GM21786 (cell line): ENCODE measurements at regions not wholly inside any gene's neighbourhood (a gene's known extent, or its start where the extent isn't known, plus 50 kb on each side); places are given as distances from the start of the nearest gene placed in this dataset.

Source experiments
- ATAC-seq: cut with Tn5 transposase; IDR thresholded peaks from one replicate; pipeline ENCODE4 v1.9.1; 2021; ENCODE audit not compliant: unreplicated experiment

DNA sequence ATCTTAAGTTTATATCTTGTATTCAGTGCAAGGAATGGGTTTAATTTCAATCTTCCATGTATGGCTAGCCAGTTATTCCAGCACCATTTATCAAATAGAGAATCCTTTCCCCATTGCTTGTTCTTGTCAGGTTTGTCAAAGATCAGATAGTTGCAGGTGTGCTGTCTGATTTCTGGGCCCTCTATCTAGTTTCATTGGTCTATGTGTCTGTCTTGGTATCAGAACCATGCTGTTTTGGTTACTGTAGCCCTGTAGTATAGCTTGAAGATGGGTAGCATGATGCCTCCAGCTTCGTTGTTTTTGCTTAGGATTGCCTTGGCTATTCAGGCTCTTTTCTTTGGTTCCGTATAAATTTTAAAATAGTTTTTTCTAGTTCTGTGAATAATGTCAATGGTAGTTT is 200.0 kb downstream of the MANEA start:
- ATAC-seq, result no peak

- no peak for ATAC-seq
These were observed 202.7 kb downstream of the MANEA start for GRCh38 chr6:95780037-95780436.

GRCh38 chr6:95784019-95784418 is 206.7 kb downstream of the MANEA start:
- ATAC-seq, result no peak

DNA sequence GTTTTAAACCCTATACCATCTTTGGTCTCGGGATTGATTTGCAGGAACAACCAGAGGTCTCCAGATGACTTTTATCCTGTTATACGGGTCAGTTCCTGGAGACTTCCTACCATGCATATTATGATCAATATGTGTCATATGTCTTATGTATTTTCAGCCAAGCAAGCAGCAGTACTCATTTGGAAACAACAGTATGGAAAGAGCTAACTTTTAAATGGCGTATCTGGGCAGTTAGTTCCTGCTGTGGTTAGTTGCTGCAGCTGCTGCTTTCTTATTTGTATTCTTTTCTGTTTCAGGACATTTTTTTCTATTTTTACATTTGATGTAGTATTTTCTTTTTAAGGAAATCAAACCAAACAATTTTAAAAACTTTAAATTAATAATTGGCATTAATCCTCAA is 207.5 kb downstream of the MANEA start:
- ATAC-seq, result peak; percentile 49

- peak; percentile 54 for ATAC-seq
These were observed 208.4 kb downstream of the MANEA start for GRCh38 chr6:95785785-95786184.

GRCh38 chr6:95786802-95787201 is 209.5 kb downstream of the MANEA start:
- ATAC-seq, result no peak

DNA sequence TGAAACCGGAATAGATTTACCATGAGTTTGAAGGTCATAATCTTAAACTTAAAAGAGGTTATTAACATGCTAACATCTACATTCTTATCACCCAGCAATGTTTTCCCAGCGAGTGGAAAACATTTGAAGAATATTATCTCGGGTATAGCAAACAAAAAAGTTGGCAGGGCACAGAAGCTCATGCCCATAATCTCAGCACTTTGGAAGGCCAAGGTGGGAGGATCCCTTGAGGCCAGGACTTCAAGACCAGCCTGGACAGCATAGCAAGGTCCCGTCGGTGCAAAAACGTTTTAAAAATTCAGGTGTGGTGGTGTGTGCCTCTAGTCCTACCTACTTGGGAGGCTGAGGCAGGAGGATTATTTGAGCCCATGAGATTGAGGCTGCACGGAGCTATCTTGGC is 213.5 kb downstream of the MANEA start:
- no peak for ATAC-seq

GRCh38 chr6:95794749-95795148 is 217.4 kb downstream of the MANEA start:
- no peak for ATAC-seq

GRCh38 chr6:95795927-95796326 is 218.6 kb downstream of the MANEA start:
- no peak for ATAC-seq

DNA sequence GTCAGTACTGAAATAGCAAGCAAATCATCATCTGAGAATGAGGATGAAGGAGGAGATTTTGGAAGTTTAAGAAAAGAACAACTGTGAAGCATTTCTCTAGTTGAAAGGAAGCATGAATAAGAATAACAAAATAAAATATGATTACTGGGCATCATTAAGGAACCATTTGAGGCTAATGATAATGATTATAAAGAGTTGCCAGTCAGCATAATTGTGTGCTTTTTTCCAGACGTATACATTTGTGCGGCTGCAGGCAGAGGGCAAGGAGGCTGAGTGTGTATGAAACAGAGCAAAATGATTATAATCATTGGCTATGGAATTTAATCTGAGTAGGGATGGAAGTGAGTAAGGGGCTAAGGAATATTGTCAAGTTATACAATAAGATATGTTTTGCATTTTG is 218.7 kb upstream of the FUT9 start:
- no peak for ATAC-seq

DNA sequence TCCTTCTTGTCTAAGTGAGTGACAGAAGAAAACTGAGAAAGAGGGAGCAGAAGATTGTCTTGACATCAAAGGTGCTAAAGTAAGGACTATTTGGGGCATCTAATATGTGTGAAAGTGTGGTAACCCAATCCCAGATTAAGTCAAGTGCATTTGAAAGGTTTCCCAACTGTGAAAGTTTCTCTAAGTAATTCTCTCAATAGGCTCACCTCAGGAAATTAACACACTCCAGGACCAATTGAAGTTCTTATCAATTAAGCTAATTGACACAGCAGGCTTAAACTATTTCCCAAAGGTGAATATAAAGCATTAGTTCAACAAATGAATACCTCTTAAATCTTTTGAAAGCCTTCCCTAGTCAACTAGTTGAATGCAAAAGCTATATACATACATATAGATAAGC is 212.8 kb upstream of the FUT9 start:
- no peak for ATAC-seq

GRCh38 chr6:95803889-95804288 is 211.9 kb upstream of the FUT9 start:
- ATAC-seq, result no peak

DNA sequence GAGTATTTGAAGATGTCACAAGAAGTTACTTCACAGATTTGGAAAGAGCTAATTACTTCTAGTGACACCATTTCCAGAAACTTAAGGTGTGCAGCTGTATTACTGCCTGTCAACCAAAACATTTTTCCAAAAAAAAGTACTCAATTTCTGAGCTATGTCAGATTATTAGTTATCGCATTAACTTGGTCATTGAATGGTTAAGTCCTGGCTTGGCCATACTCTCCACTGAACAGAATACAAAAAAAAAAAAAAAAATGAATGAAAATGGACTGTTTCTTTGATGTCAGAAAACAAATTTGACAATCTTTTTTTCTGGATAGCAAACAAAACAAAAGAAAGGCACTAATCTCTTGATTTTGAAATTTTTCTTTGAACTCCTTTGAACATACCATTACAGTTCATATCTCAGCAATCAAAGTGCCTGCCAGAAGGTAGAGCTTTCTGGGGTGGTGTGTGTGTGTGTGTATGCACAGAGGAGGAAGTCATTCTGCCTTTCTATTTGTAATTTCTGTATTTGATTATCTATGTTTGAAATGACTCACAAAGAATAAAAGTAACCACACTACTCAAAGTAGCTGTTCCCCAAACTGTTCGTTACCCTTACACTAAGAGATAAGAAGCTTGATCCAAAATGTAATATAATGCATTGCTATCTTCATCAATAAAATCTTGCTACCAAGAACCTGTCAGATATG is 210.8 kb upstream of the FUT9 start:
- peak; percentile 60 for ATAC-seq

DNA sequence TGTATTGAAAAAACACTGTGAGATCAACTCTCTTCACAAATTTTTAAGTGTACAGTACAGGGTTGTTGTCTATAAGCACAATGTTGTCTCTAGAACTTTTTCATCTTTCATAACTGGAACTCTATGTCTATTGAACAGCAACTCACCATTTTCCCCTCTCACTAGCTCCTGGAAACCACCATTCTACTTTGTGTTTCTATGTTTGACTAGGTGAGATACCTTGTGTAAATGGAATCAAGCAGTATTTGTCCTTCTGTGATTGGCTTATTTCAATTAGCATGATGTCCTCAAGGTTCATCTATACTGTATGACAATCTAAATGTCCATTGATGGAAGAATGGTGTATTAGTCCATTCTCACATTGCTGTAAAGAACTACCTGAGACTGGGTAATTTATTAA is 210.1 kb upstream of the FUT9 start:
- ATAC-seq, result peak; percentile 29

GRCh38 chr6:95815389-95816056 is 200.3 kb upstream of the FUT9 start:
- ATAC-seq, result no peak

- ATAC-seq, result no peak
These were observed 196.3 kb upstream of the FUT9 start for GRCh38 chr6:95819461-95819860.

DNA sequence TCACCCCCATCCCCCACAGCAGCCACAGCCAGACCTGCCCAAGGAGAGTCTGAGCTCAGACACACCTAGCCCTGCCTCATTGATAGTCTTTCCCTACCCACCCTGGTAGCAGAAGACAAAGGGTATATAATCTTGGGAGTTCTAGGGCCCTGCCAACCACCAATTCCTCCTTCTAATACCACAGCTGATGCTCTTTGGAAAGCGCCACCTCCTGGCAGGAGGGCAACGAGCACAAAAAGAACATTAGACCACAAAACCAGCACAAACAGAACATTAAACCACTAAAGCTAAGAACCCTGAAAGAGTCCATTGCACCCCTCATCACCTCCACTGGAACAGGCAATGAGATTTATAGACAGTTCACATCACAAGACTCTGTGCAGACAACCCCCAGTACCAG is 195.8 kb upstream of the FUT9 start:
- no peak for ATAC-seq

DNA sequence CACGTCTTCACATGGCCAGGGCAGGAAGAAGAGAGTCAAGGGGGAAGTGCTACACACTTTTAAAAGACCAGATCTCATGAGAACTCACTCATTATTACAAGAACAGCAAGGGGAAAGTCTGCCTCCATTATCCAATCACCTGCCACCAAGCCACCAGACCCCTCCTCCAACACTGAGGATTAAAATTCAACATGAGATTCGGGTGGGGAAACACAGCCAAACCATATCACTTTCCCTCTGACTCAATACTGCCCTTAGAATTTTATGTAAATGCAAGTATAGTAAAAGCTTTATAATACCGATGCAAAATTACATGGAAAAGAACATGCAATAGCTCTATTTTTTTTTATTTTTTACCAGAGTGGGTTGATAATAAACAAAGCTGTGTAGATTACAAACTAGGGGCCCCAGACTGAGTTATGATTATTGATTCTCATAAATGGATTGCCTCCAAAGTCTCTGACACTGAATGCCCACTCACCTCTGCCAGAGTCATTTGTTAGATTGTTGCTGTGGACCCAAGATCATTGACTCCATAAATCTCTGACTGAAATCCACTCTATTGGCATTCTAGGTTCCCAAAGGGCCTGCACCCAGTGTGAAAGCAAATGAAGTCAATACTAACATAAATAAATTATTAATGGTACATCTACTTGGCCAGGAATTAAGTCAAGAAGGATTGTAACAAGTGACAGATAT is 184.8 kb upstream of the FUT9 start:
- ATAC-seq, result no peak

DNA sequence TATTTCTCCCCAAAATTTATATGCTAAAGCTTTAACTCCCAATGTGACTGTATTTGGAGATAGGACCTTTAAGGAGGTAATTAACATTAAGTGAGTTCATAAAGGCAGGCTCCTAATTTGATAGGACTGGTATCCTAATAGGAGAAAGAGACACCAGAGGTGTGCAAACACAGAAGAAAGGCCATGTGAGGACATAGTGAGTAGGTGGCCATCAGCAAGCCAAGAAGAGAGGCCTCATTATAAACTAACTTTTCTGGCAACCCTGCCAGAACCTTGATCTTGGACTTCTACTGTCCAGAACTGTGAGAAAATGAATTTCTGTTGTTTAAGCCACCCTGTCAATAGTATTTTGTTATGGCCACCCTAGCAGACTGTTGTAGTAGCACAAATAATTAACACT is 177.9 kb upstream of the FUT9 start:
- ATAC-seq, result no peak

DNA sequence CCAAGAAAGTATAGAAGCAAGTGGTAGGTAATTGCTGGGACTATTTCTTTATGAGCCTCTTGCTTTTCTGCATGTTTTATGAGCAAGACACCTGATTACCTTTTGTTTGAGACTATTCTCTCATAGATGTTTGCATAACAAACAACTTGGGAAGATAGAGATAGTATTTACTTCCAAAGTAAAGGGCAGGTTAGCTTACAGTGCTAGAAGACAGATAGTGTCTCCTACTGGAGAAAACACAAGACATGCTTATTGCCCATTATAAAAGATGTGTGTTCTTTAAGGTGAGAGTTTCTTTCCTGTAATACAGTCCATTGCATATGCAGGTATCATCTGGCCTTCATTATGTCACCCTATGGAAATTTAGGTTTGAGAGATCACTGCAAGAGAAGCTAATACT is 174.2 kb upstream of the FUT9 start:
- ATAC-seq, result no peak

GRCh38 chr6:95846652-95847051 is 169.1 kb upstream of the FUT9 start:
- ATAC-seq, result no peak

DNA sequence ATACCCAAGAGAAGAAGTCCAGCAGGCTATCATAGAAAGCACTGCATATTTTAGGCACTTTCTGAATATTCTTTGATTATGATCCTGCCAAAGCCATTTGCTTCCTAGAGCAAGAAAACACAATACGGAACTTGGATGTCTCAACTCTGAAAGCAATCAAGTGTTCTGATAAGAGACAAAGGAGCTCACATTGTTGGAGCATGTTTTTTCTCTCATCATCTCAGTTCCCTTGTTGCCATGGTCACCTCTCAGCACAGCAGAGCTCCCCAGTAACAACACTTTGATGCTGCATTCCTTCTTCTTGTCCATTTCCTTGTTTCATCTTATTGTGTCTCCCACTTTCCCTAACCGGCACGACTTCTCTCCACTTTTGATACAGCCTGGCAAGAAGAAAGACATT is 168.7 kb upstream of the FUT9 start:
- ATAC-seq, result no peak
